ENCODE measurements at regions not wholly inside any gene's neighbourhood (a gene's known extent, or its start where the extent isn't known, plus 50 kb on each side); places are given as distances from the start of the nearest gene placed in this dataset.

- DNase-seq (ENCODE audit: low spot score), result no peak
- in situ Hi-C loops (cut with MboI; ENCODE audit: low pct_unique_long_range_greater_than_20kb, low sequenced_read_pairs, unreplicated experiment), result no loop called here
- TF ChIP-seq CTCF (IDR thresholded peaks at IDR 0.05; ENCODE audit: extremely low read depth, insufficient read depth, missing control alignments), result no peak
Observed at GRCh38 chr10:107728807-107729206, 564.3 kb upstream of the SORCS1 start.

GRCh38 chr10:107727767-107728317 lies 563.3 kb upstream of the SORCS1 start:
- no peak for DNase-seq (ENCODE audit: low spot score)
- in situ Hi-C loops (cut with MboI; ENCODE audit: low pct_unique_long_range_greater_than_20kb, low sequenced_read_pairs, unreplicated experiment), result no loop called here
- no peak for TF ChIP-seq CTCF (IDR thresholded peaks at IDR 0.05; ENCODE audit: extremely low read depth, insufficient read depth, missing control alignments)

- no peak for TF ChIP-seq CTCF (IDR thresholded peaks at IDR 0.05; ENCODE audit: extremely low read depth, insufficient read depth, missing control alignments)
- DNase-seq (ENCODE audit: low spot score), result no peak
- in situ Hi-C loops (cut with MboI; ENCODE audit: low pct_unique_long_range_greater_than_20kb, low sequenced_read_pairs, unreplicated experiment), result no loop called here
Observed at GRCh38 chr10:107718864-107719263, 554.4 kb upstream of the SORCS1 start.

GRCh38 chr10:107717046-107717445 lies 552.5 kb upstream of the SORCS1 start:
- in situ Hi-C loops (cut with MboI; ENCODE audit: low pct_unique_long_range_greater_than_20kb, low sequenced_read_pairs, unreplicated experiment), result no loop called here
- DNase-seq (ENCODE audit: low spot score), result no peak
- no peak for TF ChIP-seq CTCF (IDR thresholded peaks at IDR 0.05; ENCODE audit: extremely low read depth, insufficient read depth, missing control alignments)

- TF ChIP-seq CTCF (IDR thresholded peaks at IDR 0.05; ENCODE audit: extremely low read depth, insufficient read depth, missing control alignments), result no peak
- in situ Hi-C loops (cut with MboI; ENCODE audit: low pct_unique_long_range_greater_than_20kb, low sequenced_read_pairs, unreplicated experiment), result no loop called here
- DNase-seq (ENCODE audit: low spot score), result no peak
Observed at GRCh38 chr10:107715565-107715964, 551.1 kb upstream of the SORCS1 start.

GRCh38 chr10:107708981-107709380 lies 544.5 kb upstream of the SORCS1 start:
- in situ Hi-C loops (cut with MboI; ENCODE audit: low pct_unique_long_range_greater_than_20kb, low sequenced_read_pairs, unreplicated experiment), result no loop called here
- DNase-seq (ENCODE audit: low spot score), result no peak
- no peak for TF ChIP-seq CTCF (IDR thresholded peaks at IDR 0.05; ENCODE audit: extremely low read depth, insufficient read depth, missing control alignments)
